H1 (cell line): ENCODE measurements at regions not wholly inside any gene's neighbourhood (a gene's known extent, or its start where the extent isn't known, plus 50 kb on each side); places are given as distances from the start of the nearest gene placed in this dataset.

Experiments
- SIRT6 ChIP-seq: IDR thresholded peaks from one replicate; pipeline ENCODE4 v1.7.1; 2012; ENCODE audit warnings: low read length, inconsistent platforms

DNA sequence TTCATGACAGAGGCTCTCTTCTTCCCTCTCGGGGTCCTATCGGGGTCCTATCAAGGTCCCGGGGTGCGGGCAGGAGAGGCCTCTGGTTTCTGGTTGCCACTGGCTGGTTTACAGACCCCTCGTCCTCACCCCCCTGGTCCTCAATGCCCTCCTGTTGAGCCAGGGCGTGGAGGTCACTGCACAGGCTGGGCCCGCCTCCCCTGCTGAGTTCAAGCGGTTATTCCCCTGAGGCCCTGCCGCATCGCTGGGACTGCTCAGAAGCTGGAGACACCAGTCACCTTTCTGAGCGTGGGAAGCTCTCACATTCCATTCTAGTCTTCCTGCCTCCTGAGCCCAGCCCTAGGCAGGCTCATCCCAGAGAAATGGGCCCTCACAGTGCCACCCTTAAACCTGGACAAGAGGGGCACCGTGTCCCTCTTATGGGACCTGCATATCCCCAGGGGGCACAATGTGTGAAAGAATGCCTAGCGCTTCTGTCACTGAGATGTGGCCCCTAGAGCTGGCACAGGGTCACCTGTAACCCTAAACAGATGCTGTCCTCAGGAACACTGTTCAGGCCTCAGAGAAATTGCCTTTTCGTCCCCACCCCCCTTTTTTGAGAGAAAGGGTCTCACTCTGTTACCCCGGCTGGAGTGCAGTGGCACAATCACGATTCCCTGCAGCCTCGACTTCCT lies 177.7 kb upstream of the RGS6 start (continued):
- TF ChIP-seq SIRT6: no peak
